Psoas muscle (tissue), 7 donors: ENCODE measurements at regions not wholly inside any gene's neighbourhood (a gene's known extent, or its start where the extent isn't known, plus 50 kb on each side); places are given as distances from the start of the nearest gene placed in this dataset.

ENCODE experiments used
- ATAC-seq, 4 donors: fragments of 200-7000 bp; cut with Tn5 transposase; one replicate each; pipeline ENCODE4 v1.9.1; 2020; ENCODE audit warnings: moderate library complexity in 3 of 4, mild to moderate bottlenecking in 2 of 4
- DNase-seq, 2 donors: peaks; one replicate each; pipeline ENCODE4 v3.0.0-alpha.2; 2020
- H3K27ac ChIP-seq: fragments of 200-600 bp; one replicate; pipeline ENCODE4 v1.8.0; 2022
- H3K27me3 ChIP-seq, 3 donors: fragments of 200-600 bp in 1 of 3; one replicate each; pipeline versions ENCODE4 v1.6.1 to v1.8.0; 2013 to 2022; ENCODE audit warnings: low read length in 2 of 3, mild to moderate bottlenecking in 2 of 3, moderate library complexity in 1 of 3; ENCODE audit not compliant: insufficient read depth in 3 of 3
- H3K36me3 ChIP-seq, 2 donors: fragments of 200-600 bp in 1 of 2; one replicate each; pipeline versions ENCODE4 v1.6.1 to v1.8.0; 2013 to 2022; ENCODE audit warnings: low read depth in 1 of 2, mild to moderate bottlenecking in 1 of 2, moderate library complexity in 1 of 2; ENCODE audit not compliant: insufficient read depth in 1 of 2
- H3K4me1 ChIP-seq: fragments of 200-600 bp; one replicate; pipeline ENCODE4 v1.8.0; 2022
- H3K4me3 ChIP-seq: fragments of 200-600 bp; one replicate; pipeline ENCODE4 v1.8.0; 2022; ENCODE audit warnings: mild to moderate bottlenecking
- H3K9me3 ChIP-seq: fragments of 200-600 bp; one replicate; pipeline ENCODE4 v1.8.0; 2022
- CTCF ChIP-seq: fragments of 200-600 bp; IDR thresholded peaks from one replicate; pipeline ENCODE4 v1.8.0; 2022; ENCODE audit warnings: antibody characterized with exemption
- WGBS, 3 donors: extraction: QIAGEN DNeasy Blood & Tissue Kit; methylation state at CpG; one replicate each; pipeline versions ENCODE4 v1.1.6 to v1.1.7; 2013; 5-methylcytosine and 5-hydroxymethylcytosine counted together
- intact Hi-C, 2 donors: fragments of 100-400 bp; cut with DNase I; formaldehyde crosslinking; loops; one replicate each; pipeline versions ENCODE4 v1.11.0 to v1.14.2; 2022
- donor health status: healthy with polysubstance abuse.
- donor health status: DM: no; HTN: no; CAD: no; lungs with moderate emphysema.
- donor health status: Bipolar disorder and iron deficiency.
- donor health status: healthy.
- donor health status: DM: yes; HTN: yes; CAD: no.
- donor health status: DM: no; HTN: no; CAD: no.
- donor health status: DM: yes; HTN: yes; CAD: no.

- WGBS, 3 donors: 72 to 78% (median 72%) methylated on average over 1 of the region's 1 CpG
- ATAC-seq: no peak
- intact Hi-C loops: no loop called here
Observed at GRCh38 chr9:101877439-101877838, 139.0 kb upstream of the GRIN3A start.

GRCh38 chr9:101861472-101861871 is 123.0 kb upstream of the GRIN3A start:
- H3K27me3 ChIP-seq: no peaks in the 10 kb centered on the region
- DNase-seq (no peak), ATAC-seq (no peak)
- 73 to 84% (median 84%) methylated on average over 2 of the region's 2 CpGs for WGBS, 3 donors
- H3K9me3 ChIP-seq: no peaks in the 10 kb centered on the region
- H3K36me3 ChIP-seq: no peaks in the 10 kb centered on the region
- no peaks in the 10 kb centered on the region for H3K4me1 ChIP-seq
- TF ChIP-seq CTCF: no peak
- H3K27ac ChIP-seq: no peak overlapping the region
- intact Hi-C loops: no loop called here
- no peak overlapping the region for H3K4me3 ChIP-seq

More at GRCh38 chr9:101877439-101877838, 139.0 kb upstream of the GRIN3A start:
- no peak for TF ChIP-seq CTCF
- no peak for DNase-seq
- no peaks in the 10 kb centered on the region for H3K4me1 ChIP-seq
- no peak overlapping the region for H3K4me3 ChIP-seq
- no peak overlapping the region for H3K27ac ChIP-seq
- H3K36me3 ChIP-seq: no peaks in the 10 kb centered on the region
- H3K9me3 ChIP-seq: no peaks in the 10 kb centered on the region
- no peaks in the 10 kb centered on the region for H3K27me3 ChIP-seq

- no peaks in the 10 kb centered on the region for H3K36me3 ChIP-seq
- TF ChIP-seq CTCF: no peak
- H3K4me1 ChIP-seq: no peaks in the 10 kb centered on the region
- no peak overlapping the region for H3K4me3 ChIP-seq
- ATAC-seq (no peak), DNase-seq (no peak)
- WGBS, 3 donors: 94 to 100% (median 100%) methylated on average over 1 of the region's 1 CpG
- no peaks in the 10 kb centered on the region for H3K9me3 ChIP-seq
- intact Hi-C loops: no loop called here
- no peak overlapping the region for H3K27ac ChIP-seq
- no peaks in the 10 kb centered on the region for H3K27me3 ChIP-seq
Observed at GRCh38 chr9:101860920-101861319, 122.5 kb upstream of the GRIN3A start.

- Histone ChIP-seq H3K4me3 (no peak overlapping the region), H3K9me3 (no peaks in the 10 kb centered on the region), H3K27ac (no peak overlapping the region), H3K4me1 (no peaks in the 10 kb centered on the region), H3K36me3 (no peaks in the 10 kb centered on the region), H3K27me3 (no peaks in the 10 kb centered on the region)
- no peak for ATAC-seq
- intact Hi-C loops: no loop called here
- no peak for TF ChIP-seq CTCF
- 87 to 91% (median 87%) methylated on average over 3 of the region's 3 CpGs for WGBS, 3 donors
- no peak for DNase-seq
Observed at GRCh38 chr9:101859620-101860019, 121.2 kb upstream of the GRIN3A start.

GRCh38 chr9:101858026-101858425 is 119.6 kb upstream of the GRIN3A start:
- 61 to 67% (median 65%) methylated on average over 5 of the region's 5 CpGs for WGBS, 3 donors
- ATAC-seq (no peak), DNase-seq (no peak)
- Histone ChIP-seq H3K9me3 (no peaks in the 10 kb centered on the region), H3K27ac (no peak overlapping the region), H3K4me3 (no peak overlapping the region), H3K36me3 (no peaks in the 10 kb centered on the region), H3K4me1 (no peaks in the 10 kb centered on the region), H3K27me3 (peaks cover 0 to 3% (median 0%) of the 10 kb centered on the region in 3 donors)
- TF ChIP-seq CTCF: no peak
- intact Hi-C loops: no loop called here
